Memory B cell (primary cell): ENCODE measurements at regions not wholly inside any gene's neighbourhood (a gene's known extent, or its start where the extent isn't known, plus 50 kb on each side); places are given as distances from the start of the nearest gene placed in this dataset.

Experiments
- ATAC-seq: fragments of 150-1000 bp; cut with Tn5 transposase; 2 replicates; pipeline ENCODE4 v1.10.0; 2021; ENCODE audit warnings: low read depth, mild to moderate bottlenecking, moderate library complexity
- DNase-seq, 2 donors: peaks; one replicate each; pipeline ENCODE4 v3.0.0; 2022; ENCODE audit warnings: low spot score in 2 of 2
- H3K27ac Mint-ChIP-seq: one replicate; pipeline ENCODE4 v1.8.0; 2022; ENCODE audit warnings: mild to moderate bottlenecking, moderate library complexity, mixed read lengths
- H3K27me3 Mint-ChIP-seq: one replicate; pipeline ENCODE4 v1.8.0; 2022; ENCODE audit warnings: mixed read lengths
- H3K36me3 Mint-ChIP-seq: one replicate; pipeline ENCODE4 v1.8.0; 2022; ENCODE audit warnings: mild to moderate bottlenecking, mixed read lengths
- H3K4me1 Mint-ChIP-seq: one replicate; pipeline ENCODE4 v1.8.0; 2022; ENCODE audit warnings: mixed read lengths
- H3K4me3 Mint-ChIP-seq: one replicate; pipeline ENCODE4 v1.8.0; 2022; ENCODE audit warnings: mild to moderate bottlenecking, moderate library complexity, mixed read lengths
- H3K9me3 Mint-ChIP-seq: one replicate; pipeline ENCODE4 v1.8.0; 2022; ENCODE audit warnings: mixed read lengths

GRCh38 chr2:10520154-10520553 lies 72.0 kb upstream of the ODC1 start:
- ATAC-seq: peak; percentile 27
- no peaks in the 10 kb centered on the region for H3K4me1 Mint-ChIP-seq
- no peak overlapping the region for H3K27ac Mint-ChIP-seq
- H3K4me3 Mint-ChIP-seq: no peak overlapping the region
- H3K9me3 Mint-ChIP-seq: peaks cover 4% of the 10 kb centered on the region
- no peak for DNase-seq
- peaks cover 4% of the 10 kb centered on the region for H3K36me3 Mint-ChIP-seq
- peaks cover 8% of the 10 kb centered on the region for H3K27me3 Mint-ChIP-seq

GRCh38 chr2:10519394-10519740 lies 71.2 kb upstream of the ODC1 start:
- peaks cover 8% of the 10 kb centered on the region for H3K27me3 Mint-ChIP-seq
- H3K27ac Mint-ChIP-seq: no peak overlapping the region
- no peak for DNase-seq
- H3K36me3 Mint-ChIP-seq: peaks cover 6% of the 10 kb centered on the region
- no peaks in the 10 kb centered on the region for H3K4me1 Mint-ChIP-seq
- no peak overlapping the region for H3K4me3 Mint-ChIP-seq
- ATAC-seq: no peak
- peaks cover 8% of the 10 kb centered on the region for H3K9me3 Mint-ChIP-seq

- Mint-ChIP-seq H3K4me3 (no peak overlapping the region), H3K27ac (no peak overlapping the region), H3K27me3 (peaks cover 8% of the 10 kb centered on the region), H3K9me3 (peaks cover 11% of the 10 kb centered on the region), H3K4me1 (no peaks in the 10 kb centered on the region), H3K36me3 (peaks cover 6% of the 10 kb centered on the region)
- ATAC-seq: no peak
- no peak for DNase-seq
Observed at GRCh38 chr2:10518470-10519393, 70.6 kb upstream of the ODC1 start.

- Mint-ChIP-seq H3K27ac (no peak overlapping the region), H3K36me3 (peaks cover 6% of the 10 kb centered on the region), H3K4me3 (no peak overlapping the region), H3K9me3 (peaks cover 11% of the 10 kb centered on the region), H3K27me3 (peaks cover 2% of the 10 kb centered on the region), H3K4me1 (no peaks in the 10 kb centered on the region)
- no peak for DNase-seq
- no peak for ATAC-seq
Observed at GRCh38 chr2:10517351-10518043, 69.4 kb upstream of the ODC1 start.

- H3K27ac Mint-ChIP-seq: no peak overlapping the region
- peaks cover 6% of the 10 kb centered on the region for H3K36me3 Mint-ChIP-seq
- no peaks in the 10 kb centered on the region for H3K4me1 Mint-ChIP-seq
- ATAC-seq (no peak), DNase-seq (no peak)
- H3K9me3 Mint-ChIP-seq: peaks cover 11% of the 10 kb centered on the region
- peaks cover 2% of the 10 kb centered on the region for H3K27me3 Mint-ChIP-seq
- H3K4me3 Mint-ChIP-seq: no peak overlapping the region
Observed at GRCh38 chr2:10515887-10516286, 67.8 kb upstream of the ODC1 start.

GRCh38 chr2:10514743-10515142 lies 66.6 kb upstream of the ODC1 start:
- Mint-ChIP-seq H3K27ac (no peak overlapping the region), H3K4me3 (no peak overlapping the region), H3K4me1 (no peaks in the 10 kb centered on the region), H3K36me3 (peaks cover 6% of the 10 kb centered on the region), H3K27me3 (no peaks in the 10 kb centered on the region), H3K9me3 (peaks cover 11% of the 10 kb centered on the region)
- ATAC-seq: no peak
- DNase-seq: no peak

- no peak for ATAC-seq
Observed at GRCh38 chr2:10514273-10514672, 66.1 kb upstream of the ODC1 start.

GRCh38 chr2:10513201-10513600 lies 65.1 kb upstream of the ODC1 start:
- no peaks in the 10 kb centered on the region for H3K27me3 Mint-ChIP-seq

More at GRCh38 chr2:10514273-10514672, 66.1 kb upstream of the ODC1 start:
- Mint-ChIP-seq H3K9me3 (peaks cover 11% of the 10 kb centered on the region), H3K27me3 (no peaks in the 10 kb centered on the region), H3K36me3 (peaks cover 6% of the 10 kb centered on the region), H3K4me3 (no peak overlapping the region), H3K4me1 (no peaks in the 10 kb centered on the region), H3K27ac (no peak overlapping the region)
- no peak for DNase-seq

GRCh38 chr2:10508038-10508437 lies 59.9 kb upstream of the ODC1 start:
- Mint-ChIP-seq H3K27ac (no peak overlapping the region), H3K36me3 (no peaks in the 10 kb centered on the region), H3K9me3 (no peaks in the 10 kb centered on the region), H3K4me3 (no peak overlapping the region), H3K27me3 (no peaks in the 10 kb centered on the region), H3K4me1 (no peaks in the 10 kb centered on the region)
- ATAC-seq (no peak), DNase-seq (no peak)

More at GRCh38 chr2:10513201-10513600, 65.1 kb upstream of the ODC1 start:
- peaks cover 6% of the 10 kb centered on the region for H3K36me3 Mint-ChIP-seq
- no peak overlapping the region for H3K4me3 Mint-ChIP-seq
- DNase-seq (no peak), ATAC-seq (no peak)
- peaks cover 11% of the 10 kb centered on the region for H3K9me3 Mint-ChIP-seq
- H3K27ac Mint-ChIP-seq: no peak overlapping the region
- no peaks in the 10 kb centered on the region for H3K4me1 Mint-ChIP-seq

GRCh38 chr2:10507106-10507505 lies 59.0 kb upstream of the ODC1 start:
- Mint-ChIP-seq H3K27ac (no peak overlapping the region), H3K9me3 (no peaks in the 10 kb centered on the region), H3K4me1 (no peaks in the 10 kb centered on the region), H3K27me3 (peaks cover 4% of the 10 kb centered on the region), H3K4me3 (no peak overlapping the region), H3K36me3 (no peaks in the 10 kb centered on the region)
- no peak for ATAC-seq
- no peak for DNase-seq

GRCh38 chr2:10504994-10505820 lies 57.1 kb upstream of the ODC1 start:
- Mint-ChIP-seq H3K9me3 (no peaks in the 10 kb centered on the region), H3K4me3 (no peak overlapping the region), H3K4me1 (no peaks in the 10 kb centered on the region), H3K27ac (no peak overlapping the region), H3K36me3 (no peaks in the 10 kb centered on the region), H3K27me3 (peaks cover 11% of the 10 kb centered on the region)
- ATAC-seq (no peak), DNase-seq (no peak)

GRCh38 chr2:10504370-10504993 lies 56.4 kb upstream of the ODC1 start:
- H3K9me3 Mint-ChIP-seq: no peaks in the 10 kb centered on the region
- no peak overlapping the region for H3K4me3 Mint-ChIP-seq
- H3K27ac Mint-ChIP-seq: no peak overlapping the region
- no peaks in the 10 kb centered on the region for H3K36me3 Mint-ChIP-seq
- peaks cover 11% of the 10 kb centered on the region for H3K27me3 Mint-ChIP-seq
- ATAC-seq (no peak), DNase-seq (no peak)
- H3K4me1 Mint-ChIP-seq: no peaks in the 10 kb centered on the region

- Mint-ChIP-seq H3K9me3 (no peaks in the 10 kb centered on the region), H3K4me3 (no peak overlapping the region), H3K4me1 (peaks cover 3% of the 10 kb centered on the region), H3K36me3 (no peaks in the 10 kb centered on the region), H3K27me3 (peaks cover 22% of the 10 kb centered on the region), H3K27ac (peak overlapping the region; percentile 9)
- ATAC-seq (no peak), DNase-seq (no peak)
Observed at GRCh38 chr2:10502803-10503107, 54.6 kb upstream of the ODC1 start.
